GM23338 (cell line): ENCODE measurements at regions not wholly inside any gene's neighbourhood (a gene's known extent, or its start where the extent isn't known, plus 50 kb on each side); places are given as distances from the start of the nearest gene placed in this dataset.

Experiments
- ATAC-seq: fragments of 200-7000 bp; cut with Tn5 transposase; 3 replicates; pipeline ENCODE4 v1.9.1; 2020
- DNase-seq: peaks from one replicate; pipeline ENCODE4 v3.0.0-alpha.2; 2015; ENCODE audit warnings: low spot score
- H2AFZ ChIP-seq: fragments of 200-600 bp; sonication (generic); 2 replicates; pipeline ENCODE4 v1.8.0; 2016; ENCODE audit warnings: antibody characterized with exemption, mild to moderate bottlenecking, moderate library complexity
- H3F3A ChIP-seq: fragments of 200-600 bp; sonication (generic); replicated peaks from 2 replicates; pipeline ENCODE4 v1.8.0; 2017; ENCODE audit warnings: antibody characterized with exemption, mixed run types, low read depth
- H3K27ac ChIP-seq: fragments of 200-600 bp; sonication (generic); 2 replicates; pipeline ENCODE4 v1.6.1; 2016; ENCODE audit warnings: low read depth
- H3K27me3 ChIP-seq: fragments of 200-600 bp; sonication (generic); 2 replicates; pipeline ENCODE4 v1.8.0; 2016; ENCODE audit warnings: mild to moderate bottlenecking, mixed run types, moderate library complexity; ENCODE audit not compliant: insufficient read depth
- H3K36me3 ChIP-seq: fragments of 200-600 bp; sonication (generic); 2 replicates; pipeline ENCODE4 v1.8.0; 2016; ENCODE audit warnings: mild to moderate bottlenecking; ENCODE audit not compliant: insufficient read depth
- H3K4me1 ChIP-seq: fragments of 200-600 bp; sonication (generic); 2 replicates; pipeline ENCODE4 v1.8.0; 2016; ENCODE audit warnings: mild to moderate bottlenecking, moderate library complexity; ENCODE audit not compliant: insufficient read depth
- H3K4me2 ChIP-seq: fragments of 200-600 bp; sonication (generic); 2 replicates; pipeline ENCODE4 v1.7.1; 2017; ENCODE audit warnings: mixed run types
- H3K4me3 ChIP-seq: fragments of 200-600 bp; sonication (generic); 2 replicates; pipeline ENCODE4 v1.6.1; 2016; ENCODE audit warnings: mixed run types
- H3K79me2 ChIP-seq: fragments of 200-600 bp; sonication (generic); replicated peaks from 2 replicates; pipeline ENCODE4 v1.8.0; 2017; ENCODE audit warnings: mild to moderate bottlenecking; ENCODE audit not compliant: insufficient read depth
- H3K9me2 ChIP-seq: fragments of 200-600 bp; sonication (generic); 2 replicates; pipeline ENCODE4 v1.8.0; 2017; ENCODE audit not compliant: insufficient read depth
- H4K20me1 ChIP-seq: fragments of 200-600 bp; sonication (generic); replicated peaks from 2 replicates; pipeline ENCODE4 v1.8.0; 2017; ENCODE audit warnings: mild to moderate bottlenecking; ENCODE audit not compliant: insufficient read depth
- H3K27ac Mint-ChIP-seq: 2 replicates; pipeline ENCODE4 v1.8.0; 2020; ENCODE audit warnings: inconsistent platforms, mild to moderate bottlenecking, moderate library complexity, mixed read lengths
- H3K27me3 Mint-ChIP-seq: 3 replicates; pipeline ENCODE4 v1.8.0; 2022; ENCODE audit warnings: low read depth, mild to moderate bottlenecking, moderate library complexity, mixed read lengths, inconsistent platforms; ENCODE audit not compliant: insufficient read depth, poor library complexity
- H3K36me3 Mint-ChIP-seq: 3 replicates; pipeline ENCODE4 v1.8.0; 2021; ENCODE audit warnings: low read depth, mild to moderate bottlenecking, inconsistent platforms, moderate library complexity, mixed read lengths
- H3K4me1 Mint-ChIP-seq: 3 replicates; pipeline ENCODE4 v1.8.0; 2020; ENCODE audit warnings: mild to moderate bottlenecking, inconsistent platforms, mixed read lengths
- H3K4me3 Mint-ChIP-seq: 3 replicates; pipeline ENCODE4 v1.8.0; 2021; ENCODE audit warnings: moderate library complexity, mild to moderate bottlenecking, inconsistent platforms, mixed read lengths
- H3K9me3 Mint-ChIP-seq: 3 replicates; pipeline ENCODE4 v1.8.0; 2020; ENCODE audit warnings: moderate library complexity, mild to moderate bottlenecking, inconsistent platforms, mixed read lengths
- CREB1 ChIP-seq: fragments of 250-450 bp; sonication (Bioruptor Pico); IDR thresholded peaks from 2 replicates; pipeline ENCODE4 v1.5.0; 2020; ENCODE audit warnings: low read depth, mild to moderate bottlenecking, moderate library complexity
- ETS1 ChIP-seq: IDR thresholded peaks from 2 replicates; pipeline ENCODE4 v1.6.1; 2016; ENCODE audit warnings: antibody characterized with exemption
- EZH2 ChIP-seq: fragments of 200-600 bp; sonication (generic); IDR thresholded peaks from one replicate; pipeline ENCODE4 v1.8.0; 2017; ENCODE audit warnings: antibody characterized with exemption, mild to moderate bottlenecking, low read depth; ENCODE audit not compliant: unreplicated experiment
- EZH2phosphoT487 ChIP-seq: fragments of 200-600 bp; sonication (generic); IDR thresholded peaks from one replicate; pipeline ENCODE4 v1.8.1; 2018; ENCODE audit warnings: antibody characterized with exemption; ENCODE audit not compliant: unreplicated experiment
- JUNB ChIP-seq: IDR thresholded peaks from one replicate; pipeline ENCODE4 v1.6.1; 2016; ENCODE audit warnings: antibody characterized with exemption; ENCODE audit not compliant: unreplicated experiment
- NANOG ChIP-seq: IDR thresholded peaks from 2 replicates; pipeline ENCODE4 v1.6.1; 2016; ENCODE audit warnings: antibody characterized with exemption, borderline replicate concordance
- POLR2AphosphoS5 ChIP-seq: IDR thresholded peaks from 2 replicates; pipeline ENCODE4 v1.6.1; 2016; ENCODE audit warnings: antibody characterized with exemption, low read depth
- STAT1 ChIP-seq: IDR thresholded peaks from one replicate; pipeline ENCODE4 v1.6.1; 2016; ENCODE audit warnings: antibody characterized with exemption; ENCODE audit not compliant: unreplicated experiment
- ZNF114 ChIP-seq: fragments of 250-450 bp; sonication (Bioruptor Pico); IDR thresholded peaks from 2 replicates; pipeline ENCODE4 v1.5.0; 2020; ENCODE audit warnings: mild to moderate bottlenecking, moderate library complexity
- TF ChIP-seq, protein P1 (sequence below): IDR thresholded peaks from one replicate; pipeline ENCODE4 v1.6.1; 2018; ENCODE audit warnings: antibody characterized with exemption; ENCODE audit not compliant: unreplicated experiment
- TF ChIP-seq, protein P2 (sequence below): fragments of 250-450 bp; sonication (Bioruptor Pico); IDR thresholded peaks from 2 replicates; pipeline ENCODE4 v1.5.0; 2020; ENCODE audit warnings: mild to moderate bottlenecking, moderate library complexity

DNA sequence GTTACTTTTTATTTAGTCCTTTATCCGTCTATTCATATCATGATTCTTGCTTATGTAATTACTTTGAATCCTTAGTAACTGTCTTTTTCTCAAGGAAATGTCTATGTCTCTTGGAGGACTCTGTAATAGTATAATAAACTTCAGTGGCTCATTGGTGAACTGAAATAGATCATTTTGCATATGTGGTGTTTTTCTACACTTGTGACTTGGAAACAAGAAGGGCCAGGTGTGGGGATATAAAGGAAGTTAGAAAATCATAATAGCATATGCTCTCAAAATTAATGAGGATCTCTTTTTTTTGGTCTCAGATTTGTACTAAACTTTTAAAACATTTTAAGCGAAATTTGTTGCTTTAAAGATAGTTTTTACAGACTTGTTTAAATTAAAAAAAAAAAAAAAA, 453.0 kb upstream of the CDH20 start (continued):
- TF ChIP-seq, protein P1, sequence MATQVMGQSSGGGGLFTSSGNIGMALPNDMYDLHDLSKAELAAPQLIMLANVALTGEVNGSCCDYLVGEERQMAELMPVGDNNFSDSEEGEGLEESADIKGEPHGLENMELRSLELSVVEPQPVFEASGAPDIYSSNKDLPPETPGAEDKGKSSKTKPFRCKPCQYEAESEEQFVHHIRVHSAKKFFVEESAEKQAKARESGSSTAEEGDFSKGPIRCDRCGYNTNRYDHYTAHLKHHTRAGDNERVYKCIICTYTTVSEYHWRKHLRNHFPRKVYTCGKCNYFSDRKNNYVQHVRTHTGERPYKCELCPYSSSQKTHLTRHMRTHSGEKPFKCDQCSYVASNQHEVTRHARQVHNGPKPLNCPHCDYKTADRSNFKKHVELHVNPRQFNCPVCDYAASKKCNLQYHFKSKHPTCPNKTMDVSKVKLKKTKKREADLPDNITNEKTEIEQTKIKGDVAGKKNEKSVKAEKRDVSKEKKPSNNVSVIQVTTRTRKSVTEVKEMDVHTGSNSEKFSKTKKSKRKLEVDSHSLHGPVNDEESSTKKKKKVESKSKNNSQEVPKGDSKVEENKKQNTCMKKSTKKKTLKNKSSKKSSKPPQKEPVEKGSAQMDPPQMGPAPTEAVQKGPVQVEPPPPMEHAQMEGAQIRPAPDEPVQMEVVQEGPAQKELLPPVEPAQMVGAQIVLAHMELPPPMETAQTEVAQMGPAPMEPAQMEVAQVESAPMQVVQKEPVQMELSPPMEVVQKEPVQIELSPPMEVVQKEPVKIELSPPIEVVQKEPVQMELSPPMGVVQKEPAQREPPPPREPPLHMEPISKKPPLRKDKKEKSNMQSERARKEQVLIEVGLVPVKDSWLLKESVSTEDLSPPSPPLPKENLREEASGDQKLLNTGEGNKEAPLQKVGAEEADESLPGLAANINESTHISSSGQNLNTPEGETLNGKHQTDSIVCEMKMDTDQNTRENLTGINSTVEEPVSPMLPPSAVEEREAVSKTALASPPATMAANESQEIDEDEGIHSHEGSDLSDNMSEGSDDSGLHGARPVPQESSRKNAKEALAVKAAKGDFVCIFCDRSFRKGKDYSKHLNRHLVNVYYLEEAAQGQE, result no peak
- no peak for TF ChIP-seq STAT1
- TF ChIP-seq NANOG, result no peak

- H3F3A ChIP-seq, result no peaks in the 10 kb centered on the region
- H3K79me2 ChIP-seq, result no peaks in the 10 kb centered on the region
- Mint-ChIP-seq H3K4me1 (0 out of 3 replicates have a peak, but pooled peaks cover 3% of the 10 kb centered on the region), H3K4me3 (no peak overlapping the region), H3K27me3 (no peaks in the 10 kb centered on the region), H3K36me3 (no peaks in the 10 kb centered on the region), H3K9me3 (no peaks in the 10 kb centered on the region), H3K27ac (no peak overlapping the region)
- DNase-seq (no peak), ATAC-seq (no peak)
- no peak overlapping the region for H3K4me3 ChIP-seq
- H2AFZ ChIP-seq, result no peak overlapping the region
- H4K20me1 ChIP-seq, result no peaks in the 10 kb centered on the region
- H3K9me2 ChIP-seq, result no peaks in the 10 kb centered on the region
- H3K27me3 ChIP-seq, result no peaks in the 10 kb centered on the region
- no peak overlapping the region for H3K4me2 ChIP-seq
- H3K4me1 ChIP-seq, result no peaks in the 10 kb centered on the region
- no peaks in the 10 kb centered on the region for H3K36me3 ChIP-seq
- H3K27ac ChIP-seq, result no peak overlapping the region
- no peak for TF ChIP-seq POLR2AphosphoS5
- TF ChIP-seq NANOG, result no peak
- TF ChIP-seq, protein P1, result no peak
- no peak for TF ChIP-seq STAT1
- TF ChIP-seq, protein P2, sequence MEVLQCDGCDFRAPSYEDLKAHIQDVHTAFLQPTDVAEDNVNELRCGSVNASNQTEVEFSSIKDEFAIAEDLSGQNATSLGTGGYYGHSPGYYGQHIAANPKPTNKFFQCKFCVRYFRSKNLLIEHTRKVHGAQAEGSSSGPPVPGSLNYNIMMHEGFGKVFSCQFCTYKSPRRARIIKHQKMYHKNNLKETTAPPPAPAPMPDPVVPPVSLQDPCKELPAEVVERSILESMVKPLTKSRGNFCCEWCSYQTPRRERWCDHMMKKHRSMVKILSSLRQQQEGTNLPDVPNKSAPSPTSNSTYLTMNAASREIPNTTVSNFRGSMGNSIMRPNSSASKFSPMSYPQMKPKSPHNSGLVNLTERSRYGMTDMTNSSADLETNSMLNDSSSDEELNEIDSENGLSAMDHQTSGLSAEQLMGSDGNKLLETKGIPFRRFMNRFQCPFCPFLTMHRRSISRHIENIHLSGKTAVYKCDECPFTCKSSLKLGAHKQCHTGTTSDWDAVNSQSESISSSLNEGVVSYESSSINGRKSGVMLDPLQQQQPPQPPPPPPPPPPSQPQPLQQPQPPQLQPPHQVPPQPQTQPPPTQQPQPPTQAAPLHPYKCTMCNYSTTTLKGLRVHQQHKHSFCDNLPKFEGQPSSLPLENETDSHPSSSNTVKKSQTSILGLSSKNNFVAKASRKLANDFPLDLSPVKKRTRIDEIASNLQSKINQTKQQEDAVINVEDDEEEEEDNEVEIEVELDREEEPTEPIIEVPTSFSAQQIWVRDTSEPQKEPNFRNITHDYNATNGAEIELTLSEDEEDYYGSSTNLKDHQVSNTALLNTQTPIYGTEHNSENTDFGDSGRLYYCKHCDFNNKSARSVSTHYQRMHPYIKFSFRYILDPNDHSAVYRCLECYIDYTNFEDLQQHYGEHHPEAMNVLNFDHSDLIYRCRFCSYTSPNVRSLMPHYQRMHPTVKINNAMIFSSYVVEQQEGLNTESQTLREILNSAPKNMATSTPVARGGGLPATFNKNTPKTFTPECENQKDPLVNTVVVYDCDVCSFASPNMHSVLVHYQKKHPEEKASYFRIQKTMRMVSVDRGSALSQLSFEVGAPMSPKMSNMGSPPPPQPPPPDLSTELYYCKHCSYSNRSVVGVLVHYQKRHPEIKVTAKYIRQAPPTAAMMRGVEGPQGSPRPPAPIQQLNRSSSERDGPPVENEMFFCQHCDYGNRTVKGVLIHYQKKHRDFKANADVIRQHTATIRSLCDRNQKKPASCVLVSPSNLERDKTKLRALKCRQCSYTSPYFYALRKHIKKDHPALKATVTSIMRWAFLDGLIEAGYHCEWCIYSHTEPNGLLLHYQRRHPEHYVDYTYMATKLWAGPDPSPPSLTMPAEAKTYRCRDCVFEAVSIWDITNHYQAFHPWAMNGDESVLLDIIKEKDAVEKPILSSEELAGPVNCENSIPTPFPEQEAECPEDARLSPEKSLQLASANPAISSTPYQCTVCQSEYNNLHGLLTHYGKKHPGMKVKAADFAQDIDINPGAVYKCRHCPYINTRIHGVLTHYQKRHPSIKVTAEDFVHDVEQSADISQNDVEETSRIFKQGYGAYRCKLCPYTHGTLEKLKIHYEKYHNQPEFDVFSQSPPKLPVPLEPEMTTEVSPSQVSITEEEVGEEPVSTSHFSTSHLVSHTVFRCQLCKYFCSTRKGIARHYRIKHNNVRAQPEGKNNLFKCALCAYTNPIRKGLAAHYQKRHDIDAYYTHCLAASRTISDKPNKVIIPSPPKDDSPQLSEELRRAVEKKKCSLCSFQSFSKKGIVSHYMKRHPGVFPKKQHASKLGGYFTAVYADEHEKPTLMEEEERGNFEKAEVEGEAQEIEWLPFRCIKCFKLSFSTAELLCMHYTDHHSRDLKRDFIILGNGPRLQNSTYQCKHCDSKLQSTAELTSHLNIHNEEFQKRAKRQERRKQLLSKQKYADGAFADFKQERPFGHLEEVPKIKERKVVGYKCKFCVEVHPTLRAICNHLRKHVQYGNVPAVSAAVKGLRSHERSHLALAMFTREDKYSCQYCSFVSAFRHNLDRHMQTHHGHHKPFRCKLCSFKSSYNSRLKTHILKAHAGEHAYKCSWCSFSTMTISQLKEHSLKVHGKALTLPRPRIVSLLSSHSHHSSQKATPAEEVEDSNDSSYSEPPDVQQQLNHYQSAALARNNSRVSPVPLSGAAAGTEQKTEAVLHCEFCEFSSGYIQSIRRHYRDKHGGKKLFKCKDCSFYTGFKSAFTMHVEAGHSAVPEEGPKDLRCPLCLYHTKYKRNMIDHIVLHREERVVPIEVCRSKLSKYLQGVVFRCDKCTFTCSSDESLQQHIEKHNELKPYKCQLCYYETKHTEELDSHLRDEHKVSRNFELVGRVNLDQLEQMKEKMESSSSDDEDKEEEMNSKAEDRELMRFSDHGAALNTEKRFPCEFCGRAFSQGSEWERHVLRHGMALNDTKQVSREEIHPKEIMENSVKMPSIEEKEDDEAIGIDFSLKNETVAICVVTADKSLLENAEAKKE (CRISPR knock-in tag), result no peak
- TF ChIP-seq EZH2phosphoT487, result no peak
- TF ChIP-seq EZH2, result no peak
- no peak for TF ChIP-seq CREB1 (CRISPR knock-in tag)
- TF ChIP-seq ZNF114 (CRISPR knock-in tag), result no peak
- no peak for TF ChIP-seq JUNB
- no peak for TF ChIP-seq ETS1
Measured at GRCh38 chr18:60883587-60883986, 449.6 kb upstream of the CDH20 start.
